ENCODE measurements at regions not wholly inside any gene's neighbourhood (a gene's known extent, or its start where the extent isn't known, plus 50 kb on each side); places are given as distances from the start of the nearest gene placed in this dataset.

DNA sequence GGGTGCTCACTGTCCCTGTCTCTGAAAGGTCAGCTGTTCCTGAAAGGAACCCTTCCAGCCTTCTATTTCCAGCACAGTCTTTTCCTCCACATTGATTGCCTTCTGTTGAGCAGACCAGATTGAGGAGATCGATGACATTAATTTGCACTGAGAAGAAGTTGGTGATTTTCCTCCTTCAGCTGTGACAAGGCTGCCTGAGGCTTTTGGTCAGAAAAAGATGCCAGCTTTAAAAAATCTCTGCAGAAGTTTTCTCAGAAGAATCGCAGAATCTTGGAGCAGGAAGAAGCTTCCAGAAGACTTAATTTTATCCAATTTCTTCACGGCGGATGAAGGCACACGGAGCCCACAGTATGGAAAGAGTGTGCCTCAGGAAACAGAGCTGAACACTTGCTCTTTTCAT, 112.8 kb downstream of the FAM43A start:
- TF ChIP-seq, protein P1, sequence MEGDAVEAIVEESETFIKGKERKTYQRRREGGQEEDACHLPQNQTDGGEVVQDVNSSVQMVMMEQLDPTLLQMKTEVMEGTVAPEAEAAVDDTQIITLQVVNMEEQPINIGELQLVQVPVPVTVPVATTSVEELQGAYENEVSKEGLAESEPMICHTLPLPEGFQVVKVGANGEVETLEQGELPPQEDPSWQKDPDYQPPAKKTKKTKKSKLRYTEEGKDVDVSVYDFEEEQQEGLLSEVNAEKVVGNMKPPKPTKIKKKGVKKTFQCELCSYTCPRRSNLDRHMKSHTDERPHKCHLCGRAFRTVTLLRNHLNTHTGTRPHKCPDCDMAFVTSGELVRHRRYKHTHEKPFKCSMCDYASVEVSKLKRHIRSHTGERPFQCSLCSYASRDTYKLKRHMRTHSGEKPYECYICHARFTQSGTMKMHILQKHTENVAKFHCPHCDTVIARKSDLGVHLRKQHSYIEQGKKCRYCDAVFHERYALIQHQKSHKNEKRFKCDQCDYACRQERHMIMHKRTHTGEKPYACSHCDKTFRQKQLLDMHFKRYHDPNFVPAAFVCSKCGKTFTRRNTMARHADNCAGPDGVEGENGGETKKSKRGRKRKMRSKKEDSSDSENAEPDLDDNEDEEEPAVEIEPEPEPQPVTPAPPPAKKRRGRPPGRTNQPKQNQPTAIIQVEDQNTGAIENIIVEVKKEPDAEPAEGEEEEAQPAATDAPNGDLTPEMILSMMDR (IDR thresholded peaks at IDR 0.05): no peak

DNA sequence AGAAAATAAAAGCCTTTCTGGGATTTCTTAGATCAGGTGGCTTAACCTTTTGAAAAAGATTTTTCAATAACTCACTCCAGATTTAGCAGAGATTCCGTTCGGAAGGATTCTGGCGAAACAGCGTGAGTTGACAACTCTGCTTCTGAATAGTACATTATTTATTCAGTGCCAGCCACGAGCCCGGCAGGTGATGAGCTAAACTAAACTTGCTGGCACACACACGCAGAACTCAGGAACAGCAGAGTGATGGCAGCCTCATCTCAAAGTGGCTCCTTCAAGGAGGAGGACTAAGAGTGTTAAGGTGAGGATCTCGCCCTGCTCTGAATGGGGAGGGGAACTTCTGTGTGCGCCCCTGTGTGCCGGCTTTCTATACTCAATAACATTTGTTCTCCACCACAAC, 114.3 kb downstream of the FAM43A start:
- TF ChIP-seq, protein P1 (IDR thresholded peaks at IDR 0.05): no peak

DNA sequence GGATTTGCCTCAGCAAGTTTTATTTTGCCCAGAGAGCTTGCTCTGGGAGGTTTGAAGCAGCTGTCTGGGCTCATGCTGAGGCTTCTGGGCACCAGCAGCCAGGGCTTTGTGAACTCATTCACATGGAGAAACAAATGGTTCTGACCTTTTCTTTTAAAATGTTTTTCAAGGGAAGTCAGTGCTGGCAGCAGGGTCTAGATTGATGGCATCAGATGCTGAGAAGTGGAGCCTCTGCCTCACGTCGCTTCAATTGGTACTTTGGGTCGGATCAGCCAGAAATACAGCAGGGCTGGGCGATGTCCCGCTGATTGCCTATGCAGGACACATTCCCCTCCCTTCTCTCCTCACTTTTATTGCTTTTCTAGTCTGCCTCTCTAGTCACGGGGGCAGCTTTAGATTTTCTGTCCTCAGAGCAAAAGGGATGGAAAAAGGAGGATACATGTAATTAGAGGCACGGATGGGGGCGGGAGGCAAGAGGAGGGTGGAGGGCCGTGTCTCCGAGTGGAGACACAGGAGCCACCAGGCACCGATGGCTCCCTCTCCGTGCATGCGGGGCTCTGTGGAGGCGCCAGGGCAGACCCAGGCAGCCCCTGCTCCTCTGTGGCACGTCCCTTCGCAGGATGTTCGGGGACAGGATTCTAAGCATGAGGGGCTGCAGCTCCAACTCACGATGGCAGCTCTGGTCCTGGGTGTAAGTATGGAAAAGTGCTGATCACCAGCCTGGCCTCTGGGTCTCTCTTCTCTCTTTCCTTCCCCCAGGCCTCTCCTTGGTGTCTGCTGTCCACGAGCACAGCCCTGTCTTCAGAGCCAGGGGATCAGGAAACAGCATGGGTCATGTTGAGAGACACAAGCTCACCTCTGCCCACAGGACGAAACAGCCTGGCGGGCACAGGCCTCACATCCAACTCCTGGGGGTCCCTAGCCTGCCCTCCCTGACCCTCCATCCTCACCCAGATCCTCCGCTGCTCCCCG, 116.1 kb downstream of the FAM43A start:
- TF ChIP-seq, protein P1 (IDR thresholded peaks at IDR 0.05): no peak

DNA sequence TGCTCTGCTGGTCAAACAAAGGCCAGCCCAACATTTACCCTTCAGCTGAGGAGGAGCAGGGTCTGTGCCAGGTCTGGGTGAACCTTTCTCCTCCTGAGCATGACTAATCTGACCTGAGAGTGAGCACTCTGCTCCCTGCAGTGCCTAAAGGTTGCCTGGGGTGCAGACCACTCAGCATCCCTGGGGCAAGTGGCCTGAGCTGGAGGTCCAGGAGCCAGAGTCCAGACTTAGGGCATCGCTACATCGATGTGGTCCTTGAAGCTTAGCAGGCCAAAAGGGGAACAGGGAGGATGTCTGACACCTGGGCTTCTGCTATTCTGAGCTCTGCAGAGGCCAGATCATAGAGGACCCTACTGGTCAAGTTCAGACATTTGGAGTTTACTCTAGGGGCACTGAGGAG, 119.1 kb downstream of the FAM43A start:
- TF ChIP-seq, protein P1 (IDR thresholded peaks at IDR 0.05): no peak

DNA sequence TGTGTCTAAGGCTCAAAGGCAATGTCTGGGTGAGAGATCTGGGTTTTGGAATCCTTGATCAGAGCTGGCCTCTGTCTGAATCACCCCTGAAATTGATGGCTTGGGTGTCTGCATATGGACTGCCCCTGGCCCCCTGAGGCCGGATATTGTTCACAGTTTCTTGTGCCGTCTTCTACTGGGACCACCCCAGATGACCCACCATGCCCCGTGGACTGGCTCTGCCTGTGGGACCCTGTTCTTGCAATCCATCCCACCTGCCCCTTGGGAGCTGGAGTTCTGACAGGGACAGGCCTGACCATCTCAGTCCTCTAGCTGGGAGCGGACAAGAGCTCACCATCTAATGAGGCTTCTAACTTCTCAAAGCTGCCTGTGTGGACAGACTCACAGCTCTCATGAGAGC, 119.9 kb downstream of the FAM43A start:
- TF ChIP-seq, protein P1 (IDR thresholded peaks at IDR 0.05): no peak

DNA sequence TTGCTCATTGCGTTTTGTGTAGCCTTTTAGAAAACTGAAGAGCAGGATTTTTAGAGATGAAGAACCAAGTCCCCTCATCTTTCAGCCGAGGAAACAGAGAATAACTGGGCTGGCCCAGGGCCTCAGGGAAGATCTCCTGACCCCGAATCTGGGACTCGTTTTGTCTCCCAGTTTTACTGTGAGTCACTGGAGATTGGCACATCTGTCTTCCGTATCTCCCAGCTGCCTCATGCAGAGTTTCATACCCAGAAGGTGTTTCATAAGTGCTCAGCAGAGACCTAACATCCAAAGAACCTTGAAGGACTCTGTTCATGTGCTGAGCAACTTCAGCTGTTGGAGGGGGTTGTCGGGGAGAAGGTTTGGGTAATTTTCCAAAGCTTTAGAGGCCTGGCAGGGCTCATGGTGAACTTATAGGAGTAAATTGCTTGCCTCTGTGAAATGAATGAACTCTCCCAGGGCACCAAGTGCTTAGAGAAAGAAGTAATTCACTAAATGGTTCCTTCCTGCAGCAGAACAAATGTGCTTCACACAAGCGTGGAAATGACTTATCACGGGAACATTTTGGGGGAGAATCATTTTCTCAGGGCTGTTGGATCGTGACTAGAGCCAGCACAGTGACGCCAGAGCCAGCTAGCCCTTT, 121.4 kb downstream of the FAM43A start:
- TF ChIP-seq, protein P1 (IDR thresholded peaks at IDR 0.05): no peak

DNA sequence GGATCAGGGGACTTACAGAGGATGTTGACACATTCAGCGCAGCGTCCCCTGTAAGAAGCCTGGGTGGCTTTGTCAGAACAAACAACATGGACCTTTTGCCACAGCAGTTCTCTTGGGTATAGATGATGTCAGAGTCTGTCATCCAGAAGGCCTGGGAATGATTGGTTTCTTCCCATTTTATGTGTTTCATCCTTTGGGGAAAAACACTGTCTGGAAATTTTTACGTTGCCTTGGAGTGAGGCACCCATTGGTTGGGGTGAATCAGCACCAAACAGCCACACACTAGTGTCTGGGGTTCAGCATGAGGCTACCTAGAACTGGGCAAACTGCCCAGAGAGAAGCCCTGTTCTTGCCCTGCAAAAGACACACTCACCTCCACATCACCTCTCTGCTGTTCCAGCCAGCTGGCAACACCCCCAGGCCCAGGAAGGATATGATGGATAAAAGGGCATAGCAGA, 123.0 kb downstream of the FAM43A start:
- TF ChIP-seq, protein P1 (IDR thresholded peaks at IDR 0.05): no peak
